ENCODE measurements at regions not wholly inside any gene's neighbourhood (a gene's known extent, or its start where the extent isn't known, plus 50 kb on each side); places are given as distances from the start of the nearest gene placed in this dataset.

DNA sequence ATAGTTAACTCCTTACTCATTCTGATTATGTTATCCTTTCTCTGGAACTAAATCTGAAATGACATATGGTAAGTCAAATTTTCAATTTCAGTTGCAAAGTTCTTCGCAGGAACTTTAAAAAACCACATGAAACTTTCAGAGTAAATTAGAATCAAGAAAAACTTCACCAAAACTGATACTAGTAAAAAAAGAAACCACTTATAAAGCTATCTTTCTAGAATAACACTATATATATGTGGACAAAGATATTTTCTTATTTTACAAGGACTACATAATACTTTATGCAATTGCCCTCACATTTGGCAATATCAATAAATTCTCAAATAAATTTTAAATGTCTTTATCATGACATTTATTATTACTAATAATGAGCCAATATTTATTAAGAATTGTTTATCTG, 1847.1 kb upstream of the NUDT12 start:
- TF ChIP-seq TAF1 (IDR thresholded peaks at IDR 0.05; ENCODE audit: borderline replicate concordance, insufficient read depth, low read length) (no peak), POLR2AphosphoS5 (IDR thresholded peaks at IDR 0.05; ENCODE audit: low read depth, low read length) (no peak), SIN3A (IDR thresholded peaks at IDR 0.05; ENCODE audit: borderline replicate concordance, insufficient read depth, low read length) (no peak), FOXP2 (optimal IDR thresholded peaks at IDR 0.05; ENCODE audit: borderline replicate concordance, extremely low read depth, extremely low read length, insufficient read depth) (no peak)
- TF ChIP-seq, protein P1, sequence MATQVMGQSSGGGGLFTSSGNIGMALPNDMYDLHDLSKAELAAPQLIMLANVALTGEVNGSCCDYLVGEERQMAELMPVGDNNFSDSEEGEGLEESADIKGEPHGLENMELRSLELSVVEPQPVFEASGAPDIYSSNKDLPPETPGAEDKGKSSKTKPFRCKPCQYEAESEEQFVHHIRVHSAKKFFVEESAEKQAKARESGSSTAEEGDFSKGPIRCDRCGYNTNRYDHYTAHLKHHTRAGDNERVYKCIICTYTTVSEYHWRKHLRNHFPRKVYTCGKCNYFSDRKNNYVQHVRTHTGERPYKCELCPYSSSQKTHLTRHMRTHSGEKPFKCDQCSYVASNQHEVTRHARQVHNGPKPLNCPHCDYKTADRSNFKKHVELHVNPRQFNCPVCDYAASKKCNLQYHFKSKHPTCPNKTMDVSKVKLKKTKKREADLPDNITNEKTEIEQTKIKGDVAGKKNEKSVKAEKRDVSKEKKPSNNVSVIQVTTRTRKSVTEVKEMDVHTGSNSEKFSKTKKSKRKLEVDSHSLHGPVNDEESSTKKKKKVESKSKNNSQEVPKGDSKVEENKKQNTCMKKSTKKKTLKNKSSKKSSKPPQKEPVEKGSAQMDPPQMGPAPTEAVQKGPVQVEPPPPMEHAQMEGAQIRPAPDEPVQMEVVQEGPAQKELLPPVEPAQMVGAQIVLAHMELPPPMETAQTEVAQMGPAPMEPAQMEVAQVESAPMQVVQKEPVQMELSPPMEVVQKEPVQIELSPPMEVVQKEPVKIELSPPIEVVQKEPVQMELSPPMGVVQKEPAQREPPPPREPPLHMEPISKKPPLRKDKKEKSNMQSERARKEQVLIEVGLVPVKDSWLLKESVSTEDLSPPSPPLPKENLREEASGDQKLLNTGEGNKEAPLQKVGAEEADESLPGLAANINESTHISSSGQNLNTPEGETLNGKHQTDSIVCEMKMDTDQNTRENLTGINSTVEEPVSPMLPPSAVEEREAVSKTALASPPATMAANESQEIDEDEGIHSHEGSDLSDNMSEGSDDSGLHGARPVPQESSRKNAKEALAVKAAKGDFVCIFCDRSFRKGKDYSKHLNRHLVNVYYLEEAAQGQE (IDR thresholded peaks at IDR 0.05; ENCODE audit: insufficient read depth in 1 of 2, low read depth in 2 of 2, low read length in 2 of 2) = no peak

DNA sequence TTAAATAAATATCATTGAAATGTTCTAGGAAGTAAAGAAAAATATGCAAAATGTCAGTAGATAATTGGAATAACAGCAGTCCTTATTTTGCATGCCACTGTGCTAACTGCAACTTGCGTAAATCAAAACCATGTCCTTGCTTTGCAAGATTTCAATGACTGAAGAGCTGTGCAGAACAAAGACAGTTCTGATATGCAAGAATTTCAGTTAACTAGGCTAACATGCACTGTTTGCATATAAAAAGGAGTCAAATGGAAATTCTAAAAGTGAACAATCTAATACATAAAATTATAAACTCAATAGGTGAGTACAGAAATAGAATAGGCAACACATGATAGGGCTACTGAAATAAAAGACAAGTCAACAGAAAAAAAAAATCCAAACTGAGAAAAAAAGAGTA, 1844.6 kb upstream of the NUDT12 start:
- no peak for TF ChIP-seq FOXP2 (optimal IDR thresholded peaks at IDR 0.05; ENCODE audit: borderline replicate concordance, extremely low read depth, extremely low read length, insufficient read depth)

DNA sequence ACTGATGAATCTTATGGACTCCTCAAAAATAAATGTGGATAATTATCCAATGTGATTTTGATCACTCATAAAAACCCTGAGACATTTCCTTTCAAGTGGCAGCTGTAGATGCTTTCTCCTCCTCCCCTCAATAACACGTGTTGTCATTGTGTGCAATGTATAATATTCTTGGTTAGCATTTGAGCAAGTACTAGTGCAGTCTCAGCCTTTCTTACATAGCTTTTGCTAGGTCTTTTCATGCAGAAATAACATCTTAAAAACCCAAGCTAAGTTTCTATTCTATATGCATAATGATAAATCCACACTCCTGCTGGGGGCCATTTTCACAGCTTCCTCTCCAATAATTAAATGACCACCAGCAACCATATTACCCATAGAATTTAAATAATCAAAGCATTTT, 1835.2 kb upstream of the NUDT12 start:
- no peak for TF ChIP-seq SIN3A (IDR thresholded peaks at IDR 0.05; ENCODE audit: borderline replicate concordance, insufficient read depth, low read length)
- no peak for TF ChIP-seq TAF1 (IDR thresholded peaks at IDR 0.05; ENCODE audit: borderline replicate concordance, insufficient read depth, low read length)
- TF ChIP-seq, protein P1 (IDR thresholded peaks at IDR 0.05; ENCODE audit: insufficient read depth in 1 of 2, low read depth in 2 of 2, low read length in 2 of 2) = no peak
- no peak for TF ChIP-seq POLR2AphosphoS5 (IDR thresholded peaks at IDR 0.05; ENCODE audit: low read depth, low read length)
- TF ChIP-seq FOXP2 (optimal IDR thresholded peaks at IDR 0.05; ENCODE audit: borderline replicate concordance, extremely low read depth, extremely low read length, insufficient read depth) = no peak

DNA sequence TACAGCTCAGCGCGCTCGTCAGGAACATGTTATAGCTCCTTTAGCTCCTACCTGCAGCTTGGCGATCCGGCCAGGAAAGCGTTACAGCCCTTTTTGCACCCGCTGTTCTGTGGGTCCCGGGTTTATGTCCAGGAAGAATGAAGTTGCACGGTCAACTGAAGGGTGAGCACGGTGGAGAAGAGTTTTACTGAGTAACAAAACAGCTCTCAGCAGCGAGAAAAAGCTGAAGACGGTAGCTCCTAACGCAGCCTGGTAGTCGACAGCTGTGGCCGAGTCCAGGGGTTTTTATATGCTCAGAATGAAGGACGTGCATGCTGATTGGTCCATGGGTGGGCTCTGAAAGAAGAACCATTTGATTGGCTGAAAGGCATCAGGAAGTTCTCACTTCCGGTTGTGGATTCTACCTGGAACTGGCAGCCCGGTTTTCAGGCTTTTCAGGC, 1830.1 kb upstream of the NUDT12 start:
- TF ChIP-seq FOXP2 (optimal IDR thresholded peaks at IDR 0.05; ENCODE audit: borderline replicate concordance, extremely low read depth, extremely low read length, insufficient read depth) = no peak
- TF ChIP-seq TAF1 (IDR thresholded peaks at IDR 0.05; ENCODE audit: borderline replicate concordance, insufficient read depth, low read length) = no peak
- TF ChIP-seq POLR2AphosphoS5 (IDR thresholded peaks at IDR 0.05; ENCODE audit: low read depth, low read length) = no peak
- TF ChIP-seq, protein P1 (IDR thresholded peaks at IDR 0.05; ENCODE audit: insufficient read depth in 1 of 2, low read depth in 2 of 2, low read length in 2 of 2) = no peak
- TF ChIP-seq SIN3A (IDR thresholded peaks at IDR 0.05; ENCODE audit: borderline replicate concordance, insufficient read depth, low read length) = no peak

DNA sequence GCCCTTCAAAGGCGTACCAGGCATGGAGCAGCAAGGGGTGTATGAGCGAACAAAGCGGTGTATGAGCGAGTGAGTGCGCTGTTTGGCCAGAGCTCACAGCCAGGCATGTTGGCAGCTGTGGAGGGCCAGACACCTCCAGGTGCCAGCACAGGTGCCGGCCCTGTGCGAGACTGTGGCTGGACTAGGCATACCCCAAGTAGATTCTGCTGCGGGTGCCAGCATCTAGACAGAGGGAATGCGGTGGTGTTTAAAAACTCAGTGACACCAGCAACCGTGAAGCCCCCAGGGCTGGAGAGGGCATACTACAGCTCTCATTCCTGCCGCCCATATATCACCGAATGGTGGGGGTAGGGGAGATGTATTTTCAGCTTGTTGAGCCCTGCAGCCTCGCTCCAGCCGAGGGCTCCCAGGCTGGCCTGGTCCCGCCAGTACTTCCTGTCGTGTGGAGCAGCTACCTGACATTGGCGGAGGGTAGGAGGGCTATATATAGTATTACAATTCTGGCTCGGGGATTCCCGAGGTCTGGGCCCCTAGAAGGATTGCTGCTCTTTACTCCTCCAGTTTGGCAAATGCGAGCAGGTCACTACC, 1829.6 kb upstream of the NUDT12 start:
- TF ChIP-seq SIN3A (IDR thresholded peaks at IDR 0.05; ENCODE audit: borderline replicate concordance, insufficient read depth, low read length) (no peak), POLR2AphosphoS5 (IDR thresholded peaks at IDR 0.05; ENCODE audit: low read depth, low read length) (no peak), TAF1 (IDR thresholded peaks at IDR 0.05; ENCODE audit: borderline replicate concordance, insufficient read depth, low read length) (no peak), FOXP2 (optimal IDR thresholded peaks at IDR 0.05; ENCODE audit: borderline replicate concordance, extremely low read depth, extremely low read length, insufficient read depth) (no peak)
- TF ChIP-seq, protein P1 (IDR thresholded peaks at IDR 0.05; ENCODE audit: insufficient read depth in 1 of 2, low read depth in 2 of 2, low read length in 2 of 2) = no peak

Data from PFSK-1 (cell line).